ENCODE measurements at regions not wholly inside any gene's neighbourhood (a gene's known extent, or its start where the extent isn't known, plus 50 kb on each side); places are given as distances from the start of the nearest gene placed in this dataset.

DNA sequence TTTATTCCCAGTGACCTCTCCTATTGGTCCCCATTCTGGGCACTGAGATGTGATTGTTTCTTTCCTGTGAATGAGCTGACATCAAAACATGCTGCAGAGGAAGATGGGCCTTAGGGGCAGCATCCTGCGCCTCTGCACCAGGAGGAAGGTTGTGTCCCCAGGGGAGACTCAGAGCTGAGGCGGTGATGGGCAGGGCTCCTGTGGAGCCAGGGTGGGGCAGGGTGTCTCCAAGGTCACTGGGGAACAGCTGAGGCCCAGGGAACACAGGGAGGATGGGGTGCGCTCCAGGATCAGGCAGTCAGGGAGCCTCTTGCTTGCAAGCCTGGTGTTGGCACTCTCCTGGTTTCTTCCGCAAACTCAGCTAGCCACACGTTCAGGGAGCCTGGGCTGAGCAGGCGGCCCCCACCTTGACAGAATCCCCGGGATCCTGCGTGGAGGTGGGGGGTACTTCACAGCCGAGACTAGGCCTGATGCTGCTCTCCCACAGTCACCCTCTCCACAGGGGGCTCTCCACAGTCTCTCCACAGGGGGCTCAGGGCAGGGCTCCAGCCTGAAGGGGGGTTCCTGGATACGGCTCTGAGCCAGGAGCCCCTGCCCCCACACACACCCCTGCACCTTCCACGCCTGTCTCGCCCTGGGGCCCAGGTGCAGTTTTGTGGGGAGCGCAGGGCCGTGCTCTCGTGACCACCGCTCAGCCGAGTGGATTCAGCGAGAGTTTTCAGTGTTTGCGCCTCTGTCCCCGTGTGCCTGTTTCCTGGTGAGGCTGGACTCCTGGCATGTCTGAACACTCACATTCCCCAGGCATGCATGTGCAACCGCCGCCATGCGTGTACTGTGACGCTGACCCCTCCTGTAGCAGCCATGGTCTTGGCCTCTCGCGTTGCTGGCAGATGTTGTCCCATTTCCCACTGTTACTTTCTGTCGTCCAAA lies 264.7 kb downstream of the SEC23A start:
- TF ChIP-seq EZH2 (IDR thresholded peaks at IDR 0.05; ENCODE audit: low read length, missing control alignments) = no peak
- TF ChIP-seq, protein P1, sequence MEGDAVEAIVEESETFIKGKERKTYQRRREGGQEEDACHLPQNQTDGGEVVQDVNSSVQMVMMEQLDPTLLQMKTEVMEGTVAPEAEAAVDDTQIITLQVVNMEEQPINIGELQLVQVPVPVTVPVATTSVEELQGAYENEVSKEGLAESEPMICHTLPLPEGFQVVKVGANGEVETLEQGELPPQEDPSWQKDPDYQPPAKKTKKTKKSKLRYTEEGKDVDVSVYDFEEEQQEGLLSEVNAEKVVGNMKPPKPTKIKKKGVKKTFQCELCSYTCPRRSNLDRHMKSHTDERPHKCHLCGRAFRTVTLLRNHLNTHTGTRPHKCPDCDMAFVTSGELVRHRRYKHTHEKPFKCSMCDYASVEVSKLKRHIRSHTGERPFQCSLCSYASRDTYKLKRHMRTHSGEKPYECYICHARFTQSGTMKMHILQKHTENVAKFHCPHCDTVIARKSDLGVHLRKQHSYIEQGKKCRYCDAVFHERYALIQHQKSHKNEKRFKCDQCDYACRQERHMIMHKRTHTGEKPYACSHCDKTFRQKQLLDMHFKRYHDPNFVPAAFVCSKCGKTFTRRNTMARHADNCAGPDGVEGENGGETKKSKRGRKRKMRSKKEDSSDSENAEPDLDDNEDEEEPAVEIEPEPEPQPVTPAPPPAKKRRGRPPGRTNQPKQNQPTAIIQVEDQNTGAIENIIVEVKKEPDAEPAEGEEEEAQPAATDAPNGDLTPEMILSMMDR (conservative IDR thresholded peaks at IDR 0.05 in 1 of 2, IDR thresholded peaks at IDR 0.05 in 1 of 2; ENCODE audit: low read depth in 1 of 2, low read length in 2 of 2) = no peak

All from fibroblast of lung (primary cell).